GM12878 (cell line): ENCODE measurements at regions not wholly inside any gene's neighbourhood (a gene's known extent, or its start where the extent isn't known, plus 50 kb on each side); places are given as distances from the start of the nearest gene placed in this dataset.

Source experiments
- CREM ChIP-seq: IDR thresholded peaks from 2 replicates; pipeline ENCODE4 v1.6.1; 2014; ENCODE audit warnings: antibody characterized with exemption, low read depth
- GATAD2B ChIP-seq: fragments of 450-650 bp; conservative IDR thresholded peaks from 2 replicates; pipeline ENCODE4 v1.6.1; 2017; ENCODE audit warnings: low read depth, mild to moderate bottlenecking, moderate library complexity
- MYC ChIP-seq: IDR thresholded peaks from 2 replicates; pipeline ENCODE4 v1.6.1; 2011; ENCODE audit warnings: mild to moderate bottlenecking, low read length, moderate library complexity, inconsistent platforms; ENCODE audit not compliant: insufficient read depth, insufficient replicate concordance, insufficient read length, severe bottlenecking
- NR2F1 ChIP-seq: fragments of 450-650 bp; conservative IDR thresholded peaks from 2 replicates; pipeline ENCODE4 v1.6.1; 2017; ENCODE audit warnings: mild to moderate bottlenecking
- RCOR1 ChIP-seq: conservative IDR thresholded peaks from 2 replicates; pipeline ENCODE4 v1.6.1; 2012; ENCODE audit warnings: low read depth, low read length, improper control_type of control experiment
- TF ChIP-seq, protein P1 (sequence below), 3 experiments: IDR thresholded peaks in 2 of 3; conservative IDR thresholded peaks in 1 of 3; 2 replicates each; pipeline ENCODE4 v1.5.1; 2011; ENCODE audit warnings: low read depth in 3 of 3, low read length in 3 of 3, mild to moderate bottlenecking in 3 of 3, control low read depth in 2 of 3, moderate library complexity in 2 of 3, inconsistent platforms in 1 of 3, mixed read lengths in 1 of 3; ENCODE audit not compliant: control insufficient read depth in 2 of 3, insufficient read depth in 1 of 3; ENCODE audit errors: extremely low read depth in 1 of 3
- TF ChIP-seq, protein P2 (sequence below): fragments of 450-650 bp; IDR thresholded peaks from 2 replicates; pipeline ENCODE4 v1.6.1; 2017; ENCODE audit warnings: mild to moderate bottlenecking
- TF ChIP-seq, protein P3 (sequence below): fragments of 450-650 bp; IDR thresholded peaks from 2 replicates; pipeline ENCODE4 v1.6.1; 2017; ENCODE audit warnings: mild to moderate bottlenecking, moderate library complexity
- TF ChIP-seq, protein P4 (sequence below): IDR thresholded peaks from 2 replicates; pipeline ENCODE4 v1.6.1; 2012; ENCODE audit warnings: mild to moderate bottlenecking, low read depth, low read length

DNA sequence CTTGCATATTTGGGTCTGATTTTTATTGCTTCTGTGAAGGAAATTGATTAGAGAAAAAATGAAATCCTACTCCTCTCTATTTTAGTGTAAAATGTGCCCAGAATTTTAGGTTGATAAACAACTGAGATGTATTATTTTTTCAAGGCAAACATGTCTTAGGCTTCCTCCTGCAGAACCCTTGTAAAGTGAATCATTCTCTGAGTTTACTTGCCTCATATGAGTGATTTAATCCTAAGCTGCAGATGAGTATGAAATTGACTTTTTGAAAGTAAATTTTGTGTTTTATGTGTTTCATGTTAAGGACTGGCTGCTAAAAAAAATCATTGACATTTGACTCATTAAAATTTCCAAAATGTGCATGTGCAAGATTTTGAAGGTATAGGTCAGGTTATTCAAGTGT is 138.5 kb upstream of the PHACTR1 start:
- TF ChIP-seq RCOR1 = no peak
- TF ChIP-seq CREM = no peak
- no peak for TF ChIP-seq GATAD2B
- TF ChIP-seq, protein P1, sequence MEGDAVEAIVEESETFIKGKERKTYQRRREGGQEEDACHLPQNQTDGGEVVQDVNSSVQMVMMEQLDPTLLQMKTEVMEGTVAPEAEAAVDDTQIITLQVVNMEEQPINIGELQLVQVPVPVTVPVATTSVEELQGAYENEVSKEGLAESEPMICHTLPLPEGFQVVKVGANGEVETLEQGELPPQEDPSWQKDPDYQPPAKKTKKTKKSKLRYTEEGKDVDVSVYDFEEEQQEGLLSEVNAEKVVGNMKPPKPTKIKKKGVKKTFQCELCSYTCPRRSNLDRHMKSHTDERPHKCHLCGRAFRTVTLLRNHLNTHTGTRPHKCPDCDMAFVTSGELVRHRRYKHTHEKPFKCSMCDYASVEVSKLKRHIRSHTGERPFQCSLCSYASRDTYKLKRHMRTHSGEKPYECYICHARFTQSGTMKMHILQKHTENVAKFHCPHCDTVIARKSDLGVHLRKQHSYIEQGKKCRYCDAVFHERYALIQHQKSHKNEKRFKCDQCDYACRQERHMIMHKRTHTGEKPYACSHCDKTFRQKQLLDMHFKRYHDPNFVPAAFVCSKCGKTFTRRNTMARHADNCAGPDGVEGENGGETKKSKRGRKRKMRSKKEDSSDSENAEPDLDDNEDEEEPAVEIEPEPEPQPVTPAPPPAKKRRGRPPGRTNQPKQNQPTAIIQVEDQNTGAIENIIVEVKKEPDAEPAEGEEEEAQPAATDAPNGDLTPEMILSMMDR (IDR thresholded peaks at IDR 0.05 in 2 of 3, conservative IDR thresholded peaks at IDR 0.05 in 1 of 3; ENCODE audit: control insufficient read depth in 2 of 3, extremely low read depth in 1 of 3, insufficient read depth in 1 of 3, low read depth in 3 of 3, low read length in 3 of 3) = no peak
- TF ChIP-seq, protein P2, sequence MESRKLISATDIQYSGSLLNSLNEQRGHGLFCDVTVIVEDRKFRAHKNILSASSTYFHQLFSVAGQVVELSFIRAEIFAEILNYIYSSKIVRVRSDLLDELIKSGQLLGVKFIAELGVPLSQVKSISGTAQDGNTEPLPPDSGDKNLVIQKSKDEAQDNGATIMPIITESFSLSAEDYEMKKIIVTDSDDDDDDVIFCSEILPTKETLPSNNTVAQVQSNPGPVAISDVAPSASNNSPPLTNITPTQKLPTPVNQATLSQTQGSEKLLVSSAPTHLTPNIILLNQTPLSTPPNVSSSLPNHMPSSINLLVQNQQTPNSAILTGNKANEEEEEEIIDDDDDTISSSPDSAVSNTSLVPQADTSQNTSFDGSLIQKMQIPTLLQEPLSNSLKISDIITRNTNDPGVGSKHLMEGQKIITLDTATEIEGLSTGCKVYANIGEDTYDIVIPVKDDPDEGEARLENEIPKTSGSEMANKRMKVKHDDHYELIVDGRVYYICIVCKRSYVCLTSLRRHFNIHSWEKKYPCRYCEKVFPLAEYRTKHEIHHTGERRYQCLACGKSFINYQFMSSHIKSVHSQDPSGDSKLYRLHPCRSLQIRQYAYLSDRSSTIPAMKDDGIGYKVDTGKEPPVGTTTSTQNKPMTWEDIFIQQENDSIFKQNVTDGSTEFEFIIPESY = no peak
- TF ChIP-seq MYC = no peak
- TF ChIP-seq, protein P3, sequence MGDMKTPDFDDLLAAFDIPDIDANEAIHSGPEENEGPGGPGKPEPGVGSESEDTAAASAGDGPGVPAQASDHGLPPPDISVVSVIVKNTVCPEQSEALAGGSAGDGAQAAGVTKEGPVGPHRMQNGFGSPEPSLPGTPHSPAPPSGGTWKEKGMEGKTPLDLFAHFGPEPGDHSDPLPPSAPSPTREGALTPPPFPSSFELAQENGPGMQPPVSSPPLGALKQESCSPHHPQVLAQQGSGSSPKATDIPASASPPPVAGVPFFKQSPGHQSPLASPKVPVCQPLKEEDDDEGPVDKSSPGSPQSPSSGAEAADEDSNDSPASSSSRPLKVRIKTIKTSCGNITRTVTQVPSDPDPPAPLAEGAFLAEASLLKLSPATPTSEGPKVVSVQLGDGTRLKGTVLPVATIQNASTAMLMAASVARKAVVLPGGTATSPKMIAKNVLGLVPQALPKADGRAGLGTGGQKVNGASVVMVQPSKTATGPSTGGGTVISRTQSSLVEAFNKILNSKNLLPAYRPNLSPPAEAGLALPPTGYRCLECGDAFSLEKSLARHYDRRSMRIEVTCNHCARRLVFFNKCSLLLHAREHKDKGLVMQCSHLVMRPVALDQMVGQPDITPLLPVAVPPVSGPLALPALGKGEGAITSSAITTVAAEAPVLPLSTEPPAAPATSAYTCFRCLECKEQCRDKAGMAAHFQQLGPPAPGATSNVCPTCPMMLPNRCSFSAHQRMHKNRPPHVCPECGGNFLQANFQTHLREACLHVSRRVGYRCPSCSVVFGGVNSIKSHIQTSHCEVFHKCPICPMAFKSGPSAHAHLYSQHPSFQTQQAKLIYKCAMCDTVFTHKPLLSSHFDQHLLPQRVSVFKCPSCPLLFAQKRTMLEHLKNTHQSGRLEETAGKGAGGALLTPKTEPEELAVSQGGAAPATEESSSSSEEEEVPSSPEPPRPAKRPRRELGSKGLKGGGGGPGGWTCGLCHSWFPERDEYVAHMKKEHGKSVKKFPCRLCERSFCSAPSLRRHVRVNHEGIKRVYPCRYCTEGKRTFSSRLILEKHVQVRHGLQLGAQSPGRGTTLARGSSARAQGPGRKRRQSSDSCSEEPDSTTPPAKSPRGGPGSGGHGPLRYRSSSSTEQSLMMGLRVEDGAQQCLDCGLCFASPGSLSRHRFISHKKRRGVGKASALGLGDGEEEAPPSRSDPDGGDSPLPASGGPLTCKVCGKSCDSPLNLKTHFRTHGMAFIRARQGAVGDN = no peak
- no peak for TF ChIP-seq NR2F1
- TF ChIP-seq, protein P4, sequence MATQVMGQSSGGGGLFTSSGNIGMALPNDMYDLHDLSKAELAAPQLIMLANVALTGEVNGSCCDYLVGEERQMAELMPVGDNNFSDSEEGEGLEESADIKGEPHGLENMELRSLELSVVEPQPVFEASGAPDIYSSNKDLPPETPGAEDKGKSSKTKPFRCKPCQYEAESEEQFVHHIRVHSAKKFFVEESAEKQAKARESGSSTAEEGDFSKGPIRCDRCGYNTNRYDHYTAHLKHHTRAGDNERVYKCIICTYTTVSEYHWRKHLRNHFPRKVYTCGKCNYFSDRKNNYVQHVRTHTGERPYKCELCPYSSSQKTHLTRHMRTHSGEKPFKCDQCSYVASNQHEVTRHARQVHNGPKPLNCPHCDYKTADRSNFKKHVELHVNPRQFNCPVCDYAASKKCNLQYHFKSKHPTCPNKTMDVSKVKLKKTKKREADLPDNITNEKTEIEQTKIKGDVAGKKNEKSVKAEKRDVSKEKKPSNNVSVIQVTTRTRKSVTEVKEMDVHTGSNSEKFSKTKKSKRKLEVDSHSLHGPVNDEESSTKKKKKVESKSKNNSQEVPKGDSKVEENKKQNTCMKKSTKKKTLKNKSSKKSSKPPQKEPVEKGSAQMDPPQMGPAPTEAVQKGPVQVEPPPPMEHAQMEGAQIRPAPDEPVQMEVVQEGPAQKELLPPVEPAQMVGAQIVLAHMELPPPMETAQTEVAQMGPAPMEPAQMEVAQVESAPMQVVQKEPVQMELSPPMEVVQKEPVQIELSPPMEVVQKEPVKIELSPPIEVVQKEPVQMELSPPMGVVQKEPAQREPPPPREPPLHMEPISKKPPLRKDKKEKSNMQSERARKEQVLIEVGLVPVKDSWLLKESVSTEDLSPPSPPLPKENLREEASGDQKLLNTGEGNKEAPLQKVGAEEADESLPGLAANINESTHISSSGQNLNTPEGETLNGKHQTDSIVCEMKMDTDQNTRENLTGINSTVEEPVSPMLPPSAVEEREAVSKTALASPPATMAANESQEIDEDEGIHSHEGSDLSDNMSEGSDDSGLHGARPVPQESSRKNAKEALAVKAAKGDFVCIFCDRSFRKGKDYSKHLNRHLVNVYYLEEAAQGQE = no peak
